ENCODE measurements at regions not wholly inside any gene's neighbourhood (a gene's known extent, or its start where the extent isn't known, plus 50 kb on each side); places are given as distances from the start of the nearest gene placed in this dataset.
A peak's percentile ranks its signal among the peaks of the same experiment; 100 is the strongest.

DNA sequence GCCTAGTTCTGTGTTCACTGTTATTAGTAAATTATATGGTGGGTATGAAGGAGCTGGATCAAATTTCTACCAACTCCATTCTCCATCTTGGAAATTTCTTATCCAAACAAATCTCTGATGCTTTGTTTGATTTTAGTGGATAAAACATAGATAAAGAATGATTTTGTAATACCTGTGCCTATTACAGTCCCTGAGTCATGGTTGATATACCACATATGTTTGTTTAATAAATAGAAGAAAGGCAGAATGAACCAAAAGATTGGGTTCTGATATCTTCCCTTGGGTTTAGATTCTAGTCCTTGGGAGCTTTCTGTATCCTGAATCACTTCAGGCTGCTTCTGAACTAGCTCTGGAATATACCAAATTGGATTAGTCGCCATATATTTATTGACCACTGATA is 203.6 kb downstream of the PDCD6IP start:
- no peak overlapping the region for H3K4ac ChIP-seq (ENCODE audit: low read depth, low read length)
- DNase-seq: no peak
- H3K9ac ChIP-seq (ENCODE audit: low read length): no peak overlapping the region
- no CpG with 5 or more reads among the region's 1 CpG for WGBS (ENCODE audit: extremely low coverage, insufficient coverage, insufficient read length)
- no peak overlapping the region for H2BK5ac ChIP-seq (ENCODE audit: low read depth, low read length, poor library complexity)
- H3K18ac ChIP-seq (ENCODE audit: low read length): no peak overlapping the region
- no peak overlapping the region for H2AK5ac ChIP-seq (ENCODE audit: low read length)
- no peak overlapping the region for H4K12ac ChIP-seq (ENCODE audit: low read depth, low read length)
- H2BK120ac ChIP-seq (ENCODE audit: insufficient read depth, low read length, poor library complexity): no peak overlapping the region
- no peaks in the 10 kb centered on the region for H3K79me2 ChIP-seq (ENCODE audit: control insufficient read depth, insufficient read depth, low read length, poor library complexity)
- H3K4me3 ChIP-seq (ENCODE audit: low read depth, low read length): no peak overlapping the region
- no peak overlapping the region for H3K14ac ChIP-seq (ENCODE audit: low read length)
- H3K4me1 ChIP-seq (ENCODE audit: control insufficient read depth in 1 of 2, insufficient read depth in 2 of 2, low read length in 2 of 2): no peaks in the 10 kb centered on the region
- no peak overlapping the region for H2BK12ac ChIP-seq (ENCODE audit: low read length)
- no peak overlapping the region for H3K4me2 ChIP-seq (ENCODE audit: low read length)
- H4K91ac ChIP-seq (ENCODE audit: low read depth, low read length): no peak overlapping the region
- H3K36me3 ChIP-seq (ENCODE audit: control insufficient read depth in 1 of 2, insufficient read depth in 2 of 2, low read length in 2 of 2): no peaks in the 10 kb centered on the region
- no peaks in the 10 kb centered on the region for H3K9me3 ChIP-seq (ENCODE audit: insufficient read depth, low read depth, low read length)
- no peak overlapping the region for H4K8ac ChIP-seq (ENCODE audit: low read depth, low read length)
- no peak overlapping the region for H3K27ac ChIP-seq (ENCODE audit: low read depth, low read length)
- no peak overlapping the region for H3K23ac ChIP-seq (ENCODE audit: low read length)
- no peak overlapping the region for H2AFZ ChIP-seq (ENCODE audit: insufficient read depth, low read length, poor library complexity)
- H3K79me1 ChIP-seq (ENCODE audit: low read length): no peaks in the 10 kb centered on the region
- H3K27me3 ChIP-seq (ENCODE audit: insufficient read depth, low read length): no peaks in the 10 kb centered on the region

DNA sequence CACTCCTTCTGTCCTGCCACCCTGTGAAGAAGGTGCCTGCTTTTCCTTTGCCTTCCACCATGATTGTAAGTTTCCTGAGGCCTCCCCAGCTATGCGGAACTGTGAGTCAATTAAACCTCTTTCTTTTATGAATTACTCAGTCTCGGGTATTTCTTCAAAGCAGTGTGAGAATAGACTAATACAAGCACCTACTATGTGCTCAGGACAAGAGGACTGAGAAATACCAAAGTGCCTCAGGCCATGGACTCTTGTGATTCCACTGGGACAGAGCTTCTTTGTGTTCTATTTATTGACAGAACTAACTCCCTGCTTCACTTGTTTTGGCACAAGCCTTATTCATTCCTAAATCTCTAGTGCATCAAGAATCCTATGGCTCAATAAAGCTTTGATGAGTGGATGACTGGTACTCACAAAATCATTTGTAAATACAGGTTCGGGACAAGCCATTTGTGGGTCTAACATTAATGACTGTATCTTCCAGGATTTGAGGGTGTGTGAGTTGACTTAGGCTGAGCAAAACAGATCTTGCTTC is 204.2 kb downstream of the PDCD6IP start:
- Histone ChIP-seq H3K27me3 (ENCODE audit: insufficient read depth, low read length) (no peaks in the 10 kb centered on the region), H3K18ac (ENCODE audit: low read length) (no peak overlapping the region), H3K4ac (ENCODE audit: low read depth, low read length) (no peak overlapping the region), H3K9me3 (ENCODE audit: insufficient read depth, low read depth, low read length) (no peaks in the 10 kb centered on the region), H2BK12ac (ENCODE audit: low read length) (no peak overlapping the region), H3K27ac (ENCODE audit: low read depth, low read length) (no peak overlapping the region), H3K79me2 (ENCODE audit: control insufficient read depth, insufficient read depth, low read length, poor library complexity) (no peaks in the 10 kb centered on the region), H3K9ac (ENCODE audit: low read length) (no peak overlapping the region), H4K8ac (ENCODE audit: low read depth, low read length) (no peak overlapping the region), H3K36me3 (ENCODE audit: control insufficient read depth in 1 of 2, insufficient read depth in 2 of 2, low read length in 2 of 2) (no peaks in the 10 kb centered on the region), H2AK5ac (ENCODE audit: low read length) (no peak overlapping the region), H3K4me1 (ENCODE audit: control insufficient read depth in 1 of 2, insufficient read depth in 2 of 2, low read length in 2 of 2) (no peaks in the 10 kb centered on the region), H2BK5ac (ENCODE audit: low read depth, low read length, poor library complexity) (no peak overlapping the region), H3K4me3 (ENCODE audit: low read depth, low read length) (no peak overlapping the region), H2AFZ (ENCODE audit: insufficient read depth, low read length, poor library complexity) (no peak overlapping the region), H3K4me2 (ENCODE audit: low read length) (no peak overlapping the region), H3K79me1 (ENCODE audit: low read length) (no peaks in the 10 kb centered on the region), H4K91ac (ENCODE audit: low read depth, low read length) (no peak overlapping the region), H3K14ac (ENCODE audit: low read length) (no peak overlapping the region), H2BK120ac (ENCODE audit: insufficient read depth, low read length, poor library complexity) (no peak overlapping the region), H4K12ac (ENCODE audit: low read depth, low read length) (no peak overlapping the region), H3K23ac (ENCODE audit: low read length) (no peak overlapping the region)
- no peak for DNase-seq
- no CpG with 5 or more reads among the region's 3 CpGs for WGBS (ENCODE audit: extremely low coverage, insufficient coverage, insufficient read length)

DNA sequence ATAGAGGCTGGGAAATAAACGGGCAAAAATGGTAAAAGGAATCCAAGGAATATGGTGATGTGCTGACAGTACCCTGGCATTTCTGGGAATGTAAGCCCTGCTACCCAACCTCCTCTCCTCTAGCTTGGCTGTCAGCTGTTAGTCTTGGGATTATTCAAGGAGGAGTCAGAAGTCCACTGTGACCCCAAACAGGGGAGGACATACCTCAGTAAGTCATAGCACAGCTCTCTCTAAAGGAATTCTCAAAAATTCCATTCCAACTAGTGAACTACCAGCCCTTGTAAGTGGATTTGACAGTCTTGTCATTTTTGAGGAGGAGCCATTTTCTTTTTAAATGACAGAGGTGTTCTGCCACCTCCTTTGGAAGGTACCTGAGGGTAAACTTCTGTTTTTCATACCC is 207.5 kb downstream of the PDCD6IP start:
- Histone ChIP-seq H4K8ac (ENCODE audit: low read depth, low read length) (no peak overlapping the region), H3K27me3 (ENCODE audit: insufficient read depth, low read length) (no peaks in the 10 kb centered on the region), H3K4me1 (ENCODE audit: control insufficient read depth in 1 of 2, insufficient read depth in 2 of 2, low read length in 2 of 2) (no peaks in the 10 kb centered on the region), H3K4ac (ENCODE audit: low read depth, low read length) (no peak overlapping the region), H3K79me2 (ENCODE audit: control insufficient read depth, insufficient read depth, low read length, poor library complexity) (no peaks in the 10 kb centered on the region), H2AK5ac (ENCODE audit: low read length) (no peak overlapping the region), H4K91ac (ENCODE audit: low read depth, low read length) (no peak overlapping the region), H3K9ac (ENCODE audit: low read length) (no peak overlapping the region), H3K14ac (ENCODE audit: low read length) (no peak overlapping the region), H3K9me3 (ENCODE audit: insufficient read depth, low read depth, low read length) (no peaks in the 10 kb centered on the region), H3K79me1 (ENCODE audit: low read length) (no peaks in the 10 kb centered on the region), H2AFZ (ENCODE audit: insufficient read depth, low read length, poor library complexity) (no peak overlapping the region), H3K27ac (ENCODE audit: low read depth, low read length) (no peak overlapping the region), H3K4me3 (ENCODE audit: low read depth, low read length) (no peak overlapping the region), H4K12ac (ENCODE audit: low read depth, low read length) (no peak overlapping the region), H2BK5ac (ENCODE audit: low read depth, low read length, poor library complexity) (no peak overlapping the region), H2BK12ac (ENCODE audit: low read length) (no peak overlapping the region), H3K23ac (ENCODE audit: low read length) (no peak overlapping the region), H2BK120ac (ENCODE audit: insufficient read depth, low read length, poor library complexity) (no peak overlapping the region), H3K18ac (ENCODE audit: low read length) (no peak overlapping the region), H3K36me3 (ENCODE audit: control insufficient read depth in 1 of 2, insufficient read depth in 2 of 2, low read length in 2 of 2) (no peaks in the 10 kb centered on the region), H3K4me2 (ENCODE audit: low read length) (no peak overlapping the region)
- WGBS (ENCODE audit: extremely low coverage, insufficient coverage, insufficient read length): no CpG with 5 or more reads among the region's 1 CpG
- peak; percentile 7 to 52 for DNase-seq

DNA sequence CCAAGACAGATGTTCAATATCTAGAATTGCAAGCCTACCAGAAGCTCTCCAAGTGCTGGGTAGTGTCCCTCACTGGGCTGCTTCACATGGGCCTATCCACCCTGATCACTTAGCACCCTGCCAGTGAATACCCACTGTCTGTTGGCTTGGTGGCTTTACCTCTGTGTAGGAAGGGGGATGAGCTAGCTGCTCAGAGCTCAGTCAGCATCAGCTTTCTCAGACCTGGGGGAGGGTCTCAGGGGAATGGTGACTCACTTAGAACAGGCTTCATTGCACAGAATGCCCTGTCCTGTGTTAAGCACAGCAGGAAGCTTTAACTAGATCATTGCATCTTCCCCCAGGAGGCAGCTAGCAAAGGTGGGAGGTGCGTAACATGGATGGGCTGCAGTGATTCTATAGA is 209.8 kb downstream of the PDCD6IP start:
- no CpG with 5 or more reads among the region's 1 CpG for WGBS (ENCODE audit: extremely low coverage, insufficient coverage, insufficient read length)
- no peak overlapping the region for H2BK12ac ChIP-seq (ENCODE audit: low read length)
- no peak overlapping the region for H2AK5ac ChIP-seq (ENCODE audit: low read length)

More for the DNA sequence above, 209.8 kb downstream of the PDCD6IP start:
- H3K27ac ChIP-seq (ENCODE audit: low read depth, low read length): no peak overlapping the region
- H2BK120ac ChIP-seq (ENCODE audit: insufficient read depth, low read length, poor library complexity): no peak overlapping the region
- H3K14ac ChIP-seq (ENCODE audit: low read length): no peak overlapping the region
- no peak overlapping the region for H4K91ac ChIP-seq (ENCODE audit: low read depth, low read length)
- no peaks in the 10 kb centered on the region for H3K79me2 ChIP-seq (ENCODE audit: control insufficient read depth, insufficient read depth, low read length, poor library complexity)
- no peak overlapping the region for H3K4me2 ChIP-seq (ENCODE audit: low read length)
- H3K4me1 ChIP-seq (ENCODE audit: control insufficient read depth in 1 of 2, insufficient read depth in 2 of 2, low read length in 2 of 2): no peaks in the 10 kb centered on the region
- no peaks in the 10 kb centered on the region for H3K36me3 ChIP-seq (ENCODE audit: control insufficient read depth in 1 of 2, insufficient read depth in 2 of 2, low read length in 2 of 2)
- no peaks in the 10 kb centered on the region for H3K79me1 ChIP-seq (ENCODE audit: low read length)
- H4K12ac ChIP-seq (ENCODE audit: low read depth, low read length): no peak overlapping the region
- no peak overlapping the region for H2AFZ ChIP-seq (ENCODE audit: insufficient read depth, low read length, poor library complexity)
- no peak for DNase-seq
- no peak overlapping the region for H4K8ac ChIP-seq (ENCODE audit: low read depth, low read length)
- no peak overlapping the region for H3K9ac ChIP-seq (ENCODE audit: low read length)
- H2BK5ac ChIP-seq (ENCODE audit: low read depth, low read length, poor library complexity): no peak overlapping the region
- no peak overlapping the region for H3K4me3 ChIP-seq (ENCODE audit: low read depth, low read length)
- H3K18ac ChIP-seq (ENCODE audit: low read length): no peak overlapping the region
- no peaks in the 10 kb centered on the region for H3K27me3 ChIP-seq (ENCODE audit: insufficient read depth, low read length)
- no peak overlapping the region for H3K23ac ChIP-seq (ENCODE audit: low read length)
- no peak overlapping the region for H3K4ac ChIP-seq (ENCODE audit: low read depth, low read length)
- no peaks in the 10 kb centered on the region for H3K9me3 ChIP-seq (ENCODE audit: insufficient read depth, low read depth, low read length)

Measured in trophoblast cell (in vitro differentiated cells and primary cell).